CD4-positive, alpha-beta memory T cell (primary cell): ENCODE measurements at regions not wholly inside any gene's neighbourhood (a gene's known extent, or its start where the extent isn't known, plus 50 kb on each side); places are given as distances from the start of the nearest gene placed in this dataset.

Experiments used
- CTCF ChIA-PET: fragments of 350-600 bp; sonication (Branson Sonifier 250); formaldehyde crosslinking; loops from one replicate; lab custom pipeline; 2021; ENCODE audit warnings: inconsistent platforms; ENCODE audit not compliant: partially characterized antibody; lab: Charles Lee
- POLR2A ChIA-PET: fragments of 350-600 bp; sonication (Branson Sonifier 250); formaldehyde crosslinking; loops from one replicate; lab custom pipeline; 2021; ENCODE audit not compliant: partially characterized antibody; lab: Charles Lee
- DNase-seq, 5 donors: peaks; one replicate each; pipeline versions ENCODE4 v3.0.0 to v3.0.0-alpha.2; 2020 to 2022; ENCODE audit warnings: mixed read lengths in 1 of 5
- H3K27ac ChIP-seq: one replicate; pipeline ENCODE4 v1.7.0; 2013; ENCODE audit warnings: low read depth, low read length
- H3K27me3 ChIP-seq: 2 replicates; pipeline ENCODE4 v1.7.0; 2013; ENCODE audit warnings: mild to moderate bottlenecking, low read length, moderate library complexity; ENCODE audit not compliant: insufficient read depth
- H3K36me3 ChIP-seq: 2 replicates; pipeline ENCODE4 v1.7.0; 2013; ENCODE audit warnings: mild to moderate bottlenecking, low read length, moderate library complexity; ENCODE audit not compliant: insufficient read depth
- H3K4me1 ChIP-seq: 2 replicates; pipeline ENCODE4 v1.7.0; 2013; ENCODE audit warnings: mild to moderate bottlenecking, low read length, moderate library complexity; ENCODE audit not compliant: insufficient read depth
- H3K4me3 ChIP-seq, 2 donors: one replicate each; pipeline ENCODE4 v1.7.0; 2013; ENCODE audit warnings: low read length in 2 of 2, mild to moderate bottlenecking in 1 of 2
- H3K9me3 ChIP-seq, 2 donors: one replicate each; pipeline ENCODE4 v1.7.0; 2013; ENCODE audit warnings: low read length in 2 of 2, control low read depth in 1 of 2; ENCODE audit not compliant: control insufficient read depth in 1 of 2
- H3K27ac Mint-ChIP-seq, 7 donors: one replicate each; pipeline ENCODE4 v1.8.0; 2020 to 2021; ENCODE audit warnings: mixed read lengths in 7 of 7, mild to moderate bottlenecking in 6 of 7, inconsistent platforms in 3 of 7, moderate library complexity in 3 of 7
- H3K27me3 Mint-ChIP-seq, 2 donors: one replicate each; pipeline ENCODE4 v1.8.0; 2020 to 2021; ENCODE audit warnings: mixed read lengths in 2 of 2
- H3K36me3 Mint-ChIP-seq, 2 donors: one replicate each; pipeline ENCODE4 v1.8.0; 2020 to 2021; ENCODE audit warnings: mixed read lengths in 2 of 2, inconsistent platforms in 1 of 2, mild to moderate bottlenecking in 1 of 2
- H3K4me1 Mint-ChIP-seq, 4 donors: one replicate each; pipeline ENCODE4 v1.8.0; 2020 to 2021; ENCODE audit warnings: mixed read lengths in 4 of 4, mild to moderate bottlenecking in 1 of 4
- H3K4me3 Mint-ChIP-seq, 8 donors: one replicate each; pipeline ENCODE4 v1.8.0; 2020 to 2021; ENCODE audit warnings: mixed read lengths in 8 of 8, mild to moderate bottlenecking in 7 of 8, moderate library complexity in 6 of 8, inconsistent platforms in 3 of 8
- H3K9me3 Mint-ChIP-seq, 8 donors: one replicate each; pipeline ENCODE4 v1.8.0; 2020 to 2021; ENCODE audit warnings: mixed read lengths in 8 of 8, mild to moderate bottlenecking in 5 of 8, inconsistent platforms in 3 of 8, moderate library complexity in 1 of 8
- intact Hi-C: fragments of 100-400 bp; cut with micrococcal nuclease; formaldehyde crosslinking; loops from one replicate; pipeline ENCODE4 v1.15.1; 2023

DNA sequence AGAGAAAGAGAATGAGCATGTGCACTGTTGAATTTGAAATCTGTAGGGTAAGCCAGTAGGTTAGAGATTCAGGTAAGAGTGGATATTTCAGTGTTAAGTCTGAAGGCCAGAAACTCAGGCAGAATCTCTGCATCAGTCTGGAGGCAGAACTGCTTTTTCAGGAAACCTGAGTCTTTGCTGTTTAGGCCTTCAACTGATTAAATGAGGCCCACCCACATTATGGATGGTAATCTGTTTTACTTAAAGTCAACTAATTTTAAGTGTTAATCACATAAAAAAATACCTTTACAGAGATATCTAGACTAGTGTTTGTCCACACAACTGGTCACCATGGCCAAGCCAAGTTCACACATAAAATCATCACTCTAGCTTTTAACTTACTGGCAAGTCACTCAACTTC is 205.0 kb upstream of the DDHD1 start:
- Histone ChIP-seq H3K9me3 (no peaks in the 10 kb centered on the region), H3K36me3 (no peaks in the 10 kb centered on the region), H3K4me3 (no peak overlapping the region), H3K27me3 (no peaks in the 10 kb centered on the region), H3K4me1 (no peaks in the 10 kb centered on the region), H3K27ac (no peak overlapping the region)
- H3K4me3 Mint-ChIP-seq: no peak overlapping the region
- no peak overlapping the region for H3K27ac Mint-ChIP-seq
- ChIA-PET CTCF (no interaction called here), POLR2A (no interaction called here)
- H3K4me1 Mint-ChIP-seq: peaks cover 0 to 2% (median 0%) of the 10 kb centered on the region in 4 donors
- H3K36me3 Mint-ChIP-seq: no peaks in the 10 kb centered on the region
- intact Hi-C loops: no loop called here
- H3K27me3 Mint-ChIP-seq: no peaks in the 10 kb centered on the region
- DNase-seq: no peak
- H3K9me3 Mint-ChIP-seq: peaks cover 0 to 14% (median 1%) of the 10 kb centered on the region in 8 donors

DNA sequence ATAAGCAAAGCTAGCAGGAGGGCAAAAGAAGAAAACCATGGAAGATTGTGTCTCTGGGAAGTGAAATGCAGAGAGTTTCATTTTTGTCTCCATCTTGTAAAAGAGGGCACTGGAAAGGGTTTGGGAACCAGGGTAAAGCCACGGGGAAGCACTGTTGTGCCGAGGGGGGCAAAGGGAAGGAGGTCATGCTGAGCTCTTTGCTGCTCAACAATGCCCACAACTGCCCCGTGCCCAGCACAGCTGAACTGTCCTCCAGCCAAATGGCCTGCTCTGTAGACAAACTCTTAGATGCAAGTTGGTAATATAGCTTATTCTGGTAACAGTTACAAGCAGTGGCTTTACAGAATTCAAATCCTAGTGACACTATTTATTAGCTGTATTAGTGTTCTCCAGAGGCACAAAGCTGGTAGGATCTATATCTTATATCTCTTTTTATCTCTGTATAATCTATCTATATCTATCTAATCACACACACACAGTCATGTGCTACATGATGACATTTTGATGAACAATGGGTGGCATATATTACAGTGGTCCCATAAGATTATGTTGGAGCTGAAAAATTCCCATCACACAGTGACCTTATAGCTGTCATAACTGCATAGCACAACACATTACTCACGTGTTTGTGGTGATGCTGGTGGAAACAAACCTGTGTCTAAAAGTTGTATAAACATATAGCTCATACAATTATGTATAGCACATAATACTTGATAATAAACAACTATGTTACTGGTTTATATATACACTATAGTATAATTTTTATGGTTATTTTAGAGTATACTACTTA is 203.4 kb upstream of the DDHD1 start:
- Mint-ChIP-seq H3K4me3 (no peak overlapping the region), H3K27ac (no peak overlapping the region), H3K4me1 (peaks cover 0 to 2% (median 0%) of the 10 kb centered on the region in 4 donors), H3K36me3 (peaks cover 0 to 4% of the 10 kb centered on the region in 2 donors), H3K27me3 (no peaks in the 10 kb centered on the region), H3K9me3 (peaks cover 0 to 7% (median 0%) of the 10 kb centered on the region in 8 donors)
- POLR2A ChIA-PET: no interaction called here
- Histone ChIP-seq H3K36me3 (no peaks in the 10 kb centered on the region), H3K4me3 (no peak overlapping the region), H3K4me1 (no peaks in the 10 kb centered on the region), H3K27ac (no peak overlapping the region), H3K9me3 (no peaks in the 10 kb centered on the region), H3K27me3 (no peaks in the 10 kb centered on the region)
- intact Hi-C loops: no loop called here
- CTCF ChIA-PET: interaction anchor here (1.2 kb wide), 1 partner anchor 8 kb away, joined by 3 read pairs; no protein-coding TSS in a partner anchor
- no peak for DNase-seq

DNA sequence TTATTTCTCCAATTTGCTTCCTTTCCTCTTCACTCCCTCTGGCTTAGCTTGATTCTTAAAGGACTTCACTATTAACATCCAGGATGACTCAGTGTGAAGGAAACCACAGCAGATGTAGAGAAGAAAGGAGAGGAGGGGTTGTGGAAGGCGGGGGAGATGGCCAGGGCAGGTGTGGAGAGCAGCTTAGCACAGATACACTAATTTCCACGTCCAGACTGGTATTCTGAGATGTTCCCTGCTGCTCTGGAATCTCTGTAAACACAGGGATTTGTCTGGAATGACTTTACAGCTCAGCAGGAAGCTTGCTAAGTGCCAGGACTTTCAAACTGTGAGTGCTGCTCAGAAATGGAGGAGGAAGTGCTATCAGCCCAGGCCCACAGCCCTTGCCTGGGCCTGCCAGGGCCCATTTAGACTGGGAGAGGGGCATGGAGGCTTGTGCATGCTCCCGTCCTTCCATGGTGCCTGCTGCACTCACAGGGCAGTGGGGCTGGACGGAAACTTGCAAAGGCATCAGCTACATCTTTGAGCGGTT is 202.5 kb upstream of the DDHD1 start:
- Histone ChIP-seq H3K9me3 (no peaks in the 10 kb centered on the region), H3K36me3 (no peaks in the 10 kb centered on the region), H3K4me3 (no peak overlapping the region), H3K27ac (no peak overlapping the region), H3K4me1 (no peaks in the 10 kb centered on the region), H3K27me3 (no peaks in the 10 kb centered on the region)
- Mint-ChIP-seq H3K27me3 (no peaks in the 10 kb centered on the region), H3K27ac (no peak overlapping the region), H3K4me3 (no peak overlapping the region), H3K36me3 (peaks cover 0 to 4% of the 10 kb centered on the region in 2 donors), H3K4me1 (peaks cover 0 to 2% (median 0%) of the 10 kb centered on the region in 4 donors), H3K9me3 (peaks cover 0 to 7% (median 0%) of the 10 kb centered on the region in 8 donors)
- intact Hi-C loops: no loop called here
- ChIA-PET CTCF (no interaction called here), POLR2A (no interaction called here)
- DNase-seq: no peak

DNA sequence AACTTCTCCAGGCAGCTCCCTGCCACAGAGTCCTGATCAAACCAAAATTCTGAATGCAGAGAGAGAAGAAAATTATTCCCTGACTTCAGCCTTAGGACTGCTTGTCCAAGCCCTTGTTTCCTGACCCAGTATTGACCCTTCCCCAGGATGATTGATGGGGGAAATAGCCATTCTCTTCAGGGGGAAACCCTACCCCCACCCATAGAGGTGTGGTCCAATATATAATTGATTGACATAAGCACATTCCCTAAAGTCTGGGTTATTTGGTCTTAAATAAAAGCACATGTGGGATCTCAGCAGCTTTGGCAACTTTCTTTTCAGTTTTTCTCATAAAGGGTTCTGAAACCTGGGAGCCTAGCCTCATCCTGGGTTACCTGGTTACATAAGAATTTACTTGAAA is 201.2 kb upstream of the DDHD1 start:
- no peaks in the 10 kb centered on the region for H3K27me3 ChIP-seq
- no peaks in the 10 kb centered on the region for H3K4me1 ChIP-seq
- Mint-ChIP-seq H3K4me3 (no peak overlapping the region), H3K27me3 (no peaks in the 10 kb centered on the region), H3K9me3 (peaks cover 0 to 3% (median 0%) of the 10 kb centered on the region in 8 donors), H3K36me3 (peaks cover 0 to 4% of the 10 kb centered on the region in 2 donors), H3K27ac (no peak overlapping the region), H3K4me1 (peaks cover 0 to 2% (median 0%) of the 10 kb centered on the region in 4 donors)
- H3K36me3 ChIP-seq: no peaks in the 10 kb centered on the region
- intact Hi-C loops: no loop called here
- POLR2A ChIA-PET: no interaction called here
- no peak overlapping the region for H3K27ac ChIP-seq
- no peak for DNase-seq
- no peak overlapping the region for H3K4me3 ChIP-seq
- H3K9me3 ChIP-seq: no peaks in the 10 kb centered on the region
- CTCF ChIA-PET: interaction anchor here (1.2 kb wide), 1 partner anchor 59 kb away, joined by 4 read pairs; no protein-coding TSS in a partner anchor

DNA sequence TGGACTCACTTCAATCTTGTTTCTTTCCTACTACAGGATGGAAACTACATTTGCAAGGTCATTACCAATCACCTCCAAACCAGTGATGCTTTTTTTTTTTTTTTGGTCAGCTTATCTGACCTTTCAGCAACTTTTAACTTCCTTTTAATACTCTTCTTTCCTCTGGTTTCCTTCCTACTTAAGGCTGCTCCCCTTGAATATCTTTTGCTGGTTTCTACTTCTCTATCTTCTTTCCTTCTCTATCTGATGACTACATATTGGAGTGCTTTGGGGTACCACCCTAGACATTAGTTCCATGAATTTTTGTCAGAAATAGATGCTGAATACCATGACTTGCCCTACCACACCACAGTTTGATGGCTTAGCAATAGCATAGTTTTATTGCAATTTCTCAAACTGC is 197.7 kb upstream of the DDHD1 start:
- DNase-seq: no peak
- H3K36me3 Mint-ChIP-seq: peaks cover 0 to 4% of the 10 kb centered on the region in 2 donors
- Histone ChIP-seq H3K27ac (no peak overlapping the region), H3K9me3 (no peaks in the 10 kb centered on the region), H3K27me3 (no peaks in the 10 kb centered on the region), H3K4me3 (no peak overlapping the region), H3K4me1 (no peaks in the 10 kb centered on the region), H3K36me3 (no peaks in the 10 kb centered on the region)
- ChIA-PET CTCF (no interaction called here), POLR2A (no interaction called here)
- no peak overlapping the region for H3K27ac Mint-ChIP-seq
- H3K27me3 Mint-ChIP-seq: no peaks in the 10 kb centered on the region
- H3K4me1 Mint-ChIP-seq: peaks cover 0 to 2% (median 0%) of the 10 kb centered on the region in 4 donors
- H3K4me3 Mint-ChIP-seq: no peak overlapping the region
- H3K9me3 Mint-ChIP-seq: no peaks in the 10 kb centered on the region
- intact Hi-C loops: no loop called here

DNA sequence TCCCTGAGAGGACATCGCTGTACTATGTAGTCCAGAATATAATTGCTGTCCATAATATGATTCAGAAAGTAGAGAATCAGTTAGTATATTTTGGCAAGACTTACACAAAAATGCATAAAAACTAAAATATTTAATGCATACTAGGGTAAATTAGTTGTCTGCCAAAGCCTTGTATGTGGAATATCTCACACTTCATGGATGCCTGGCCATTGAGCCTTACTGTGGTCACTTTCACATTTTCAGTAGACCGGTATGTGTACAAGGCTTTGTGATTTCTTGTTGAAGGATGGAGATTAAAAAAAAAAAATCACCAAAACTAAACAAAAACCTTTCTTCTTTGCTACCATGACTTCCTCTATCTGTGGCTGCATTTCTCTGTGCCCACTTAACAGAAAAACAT is 197.3 kb upstream of the DDHD1 start:
- peaks cover 0 to 1% (median 0%) of the 10 kb centered on the region in 4 donors for H3K4me1 Mint-ChIP-seq
- no peak overlapping the region for H3K4me3 ChIP-seq
- peaks cover 0 to 4% of the 10 kb centered on the region in 2 donors for H3K36me3 Mint-ChIP-seq
- ChIA-PET CTCF (no interaction called here), POLR2A (no interaction called here)
- no peak for DNase-seq
- no peaks in the 10 kb centered on the region for H3K4me1 ChIP-seq
- H3K36me3 ChIP-seq: no peaks in the 10 kb centered on the region
- H3K9me3 ChIP-seq: no peaks in the 10 kb centered on the region
- H3K27me3 ChIP-seq: no peaks in the 10 kb centered on the region
- no peak overlapping the region for H3K4me3 Mint-ChIP-seq
- intact Hi-C loops: no loop called here
- no peaks in the 10 kb centered on the region for H3K27me3 Mint-ChIP-seq
- H3K27ac ChIP-seq: no peak overlapping the region
- no peaks in the 10 kb centered on the region for H3K9me3 Mint-ChIP-seq
- no peak overlapping the region for H3K27ac Mint-ChIP-seq

DNA sequence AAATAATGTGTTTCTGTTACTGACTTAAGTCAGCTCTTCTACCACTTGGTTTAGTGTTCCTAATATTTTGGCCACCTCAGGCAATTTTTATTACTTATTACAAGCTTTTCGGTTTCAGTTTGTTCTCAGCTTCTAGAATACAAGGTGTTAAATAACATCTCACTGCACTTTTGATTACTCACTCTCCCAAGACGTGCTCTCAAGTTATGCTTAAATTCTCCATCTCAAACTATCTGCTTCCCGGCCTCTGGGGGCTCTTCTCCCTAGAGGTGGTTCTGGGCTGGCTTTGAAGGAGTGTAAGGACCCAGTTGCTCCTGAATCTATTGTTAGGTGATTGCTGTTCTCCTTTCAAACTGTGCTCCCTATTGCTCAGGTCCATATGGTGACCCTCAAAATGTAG is 193.9 kb upstream of the DDHD1 start:
- Histone ChIP-seq H3K4me1 (no peaks in the 10 kb centered on the region), H3K4me3 (no peak overlapping the region), H3K27ac (no peak overlapping the region), H3K27me3 (no peaks in the 10 kb centered on the region), H3K36me3 (no peaks in the 10 kb centered on the region), H3K9me3 (no peaks in the 10 kb centered on the region)
- intact Hi-C loops: no loop called here
- Mint-ChIP-seq H3K27me3 (no peaks in the 10 kb centered on the region), H3K36me3 (no peaks in the 10 kb centered on the region), H3K4me3 (no peak overlapping the region), H3K27ac (no peak overlapping the region), H3K9me3 (no peaks in the 10 kb centered on the region), H3K4me1 (no peaks in the 10 kb centered on the region)
- ChIA-PET CTCF (no interaction called here), POLR2A (no interaction called here)
- no peak for DNase-seq
